GM19043 (cell line): ENCODE measurements at regions not wholly inside any gene's neighbourhood (a gene's known extent, or its start where the extent isn't known, plus 50 kb on each side); places are given as distances from the start of the nearest gene placed in this dataset.
"Not testable (repeated sequence)": the region's sequence is repeated elsewhere in the genome, so short reads cannot be mapped to it uniquely, and the experiment has no call there.

Experiments
- ATAC-seq: cut with Tn5 transposase; IDR thresholded peaks from one replicate; pipeline ENCODE4 v1.9.1; 2021; ENCODE audit warnings: low read depth; ENCODE audit not compliant: unreplicated experiment

DNA sequence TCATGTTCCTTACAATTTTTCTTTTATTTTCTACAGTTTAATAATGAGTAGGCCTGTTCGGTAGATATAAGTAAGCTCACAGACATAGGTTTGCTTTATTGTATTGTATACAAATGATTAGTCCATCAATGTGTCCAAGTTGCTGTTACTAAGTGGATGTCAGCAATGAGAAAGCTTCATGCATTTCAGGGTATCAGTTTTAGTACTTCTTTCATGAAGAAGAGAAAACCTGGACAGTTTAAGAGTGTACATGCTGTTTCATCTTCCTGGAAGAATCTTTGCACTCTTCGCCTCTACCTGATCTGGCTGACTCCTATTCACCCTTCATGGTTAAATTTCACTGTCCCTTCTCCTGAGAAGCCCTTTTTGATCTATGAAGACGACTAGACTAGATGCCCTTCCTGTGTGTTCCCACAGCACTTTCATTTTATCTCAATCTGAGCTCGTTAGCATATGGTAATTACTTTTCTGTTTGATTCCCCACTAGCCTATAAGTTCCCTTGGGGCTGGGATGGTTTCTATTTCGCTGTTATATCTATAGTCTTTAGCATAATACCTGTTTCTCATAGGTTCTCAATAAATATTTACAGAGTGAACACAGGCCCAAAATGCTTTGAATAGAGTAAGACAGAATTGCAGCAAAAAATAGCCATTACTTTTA is 70.7 kb downstream of the CETN3 start:
- ATAC-seq: peak; percentile 89

DNA sequence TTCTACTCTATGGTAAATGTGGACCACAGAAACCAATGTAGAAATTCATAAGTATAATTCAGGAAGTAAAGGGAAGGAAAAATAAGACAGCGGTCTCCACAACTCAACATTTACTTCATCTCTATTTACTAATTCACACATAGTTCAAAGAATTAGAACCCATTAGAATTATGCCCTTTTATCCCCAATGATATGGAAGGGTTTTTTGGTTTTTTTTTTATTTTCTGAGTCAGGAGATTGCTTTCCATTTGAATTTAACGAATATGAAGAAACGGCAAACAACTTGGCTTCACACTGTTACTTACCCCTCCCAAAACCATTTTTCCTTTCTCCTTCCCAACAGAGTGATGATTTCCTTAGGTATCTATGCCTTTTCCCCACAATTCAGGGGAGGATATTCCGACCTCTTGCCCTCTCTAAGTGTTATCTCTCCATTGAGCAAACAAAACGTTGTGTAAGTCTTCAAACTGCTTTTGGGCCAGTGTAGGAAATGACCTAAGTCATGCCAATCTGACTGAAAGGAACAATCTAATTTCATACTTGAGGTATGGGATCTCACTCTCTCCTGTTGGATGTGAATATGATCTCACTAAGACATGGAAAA is 72.0 kb downstream of the CETN3 start:
- ATAC-seq: no peak

DNA sequence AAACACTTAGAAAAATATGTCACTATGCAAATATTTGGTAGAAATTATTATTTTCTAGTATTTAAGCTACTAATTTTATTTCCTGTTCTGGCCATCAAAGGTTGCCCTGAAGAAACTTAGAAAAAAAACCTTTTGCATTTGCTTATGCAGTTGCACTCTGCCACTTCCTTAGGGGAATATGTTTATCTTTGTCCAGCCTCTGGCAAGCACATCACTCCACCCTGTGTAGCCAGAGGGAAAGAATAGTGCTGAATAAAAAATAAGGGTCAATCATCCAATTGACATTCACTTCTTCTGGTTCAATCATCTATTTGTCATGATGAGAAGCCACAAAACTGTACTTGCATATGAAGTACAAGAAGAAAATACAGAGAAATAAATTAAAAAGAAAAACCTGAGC is 72.8 kb downstream of the CETN3 start:
- ATAC-seq: no peak

DNA sequence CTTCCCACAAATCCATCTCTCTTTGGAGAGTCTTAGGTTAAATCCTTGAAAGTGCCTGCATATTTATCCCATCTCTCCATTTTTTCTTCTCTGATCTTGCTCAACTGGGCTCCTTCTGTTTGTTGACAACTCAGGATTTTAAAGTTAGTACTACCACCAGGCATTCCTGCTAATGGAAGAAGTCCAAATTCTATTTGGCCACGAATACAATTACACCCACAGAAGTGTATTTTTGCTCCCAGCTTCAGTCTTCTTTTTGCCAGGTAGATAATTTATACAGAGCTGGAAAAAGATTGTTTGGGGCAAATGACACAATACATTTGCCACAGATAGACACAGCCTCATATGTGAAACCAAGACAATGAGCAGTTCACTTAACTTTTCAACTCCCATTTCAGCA is 74.8 kb downstream of the CETN3 start:
- ATAC-seq: no peak

DNA sequence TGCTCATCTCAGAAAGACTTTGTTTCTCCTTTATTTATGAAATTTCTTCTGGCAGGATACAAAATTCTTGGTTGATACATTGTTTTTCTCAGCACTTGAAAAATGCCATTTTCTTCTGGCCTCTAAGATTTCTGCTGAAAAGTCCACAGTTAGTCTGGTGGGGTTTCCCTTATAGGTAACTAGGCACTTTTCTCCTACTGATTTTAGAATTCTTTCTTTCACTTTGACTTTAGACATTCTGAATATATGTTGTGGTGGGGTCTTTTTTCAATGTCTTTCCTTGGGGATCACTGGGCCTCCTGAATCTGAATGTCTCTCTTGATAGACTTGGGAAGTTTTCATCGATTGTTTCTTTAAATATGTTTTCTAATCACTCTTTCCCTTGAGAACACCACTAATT is 79.6 kb downstream of the CETN3 start:
- no peak for ATAC-seq

DNA sequence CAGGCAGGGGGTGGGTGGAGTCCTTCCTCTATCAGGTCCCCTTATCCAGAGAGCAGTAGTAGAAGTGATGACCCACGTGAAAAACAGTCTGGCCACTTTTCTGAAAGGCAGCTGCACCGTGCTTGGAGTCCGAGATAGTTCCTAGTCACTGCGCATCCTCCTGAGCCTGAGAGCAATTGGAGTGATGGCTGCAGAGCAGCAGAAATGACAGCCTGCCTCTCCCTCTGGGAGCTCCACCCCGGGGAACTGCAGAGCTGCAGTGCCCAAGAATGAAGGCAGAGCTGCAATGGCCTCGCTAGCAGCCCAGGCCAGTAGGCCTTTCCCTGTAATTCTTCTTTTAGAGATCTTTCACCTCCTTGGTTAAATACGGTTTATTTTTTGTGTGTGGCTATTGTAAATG is 82.6 kb downstream of the CETN3 start:
- ATAC-seq: no peak

DNA sequence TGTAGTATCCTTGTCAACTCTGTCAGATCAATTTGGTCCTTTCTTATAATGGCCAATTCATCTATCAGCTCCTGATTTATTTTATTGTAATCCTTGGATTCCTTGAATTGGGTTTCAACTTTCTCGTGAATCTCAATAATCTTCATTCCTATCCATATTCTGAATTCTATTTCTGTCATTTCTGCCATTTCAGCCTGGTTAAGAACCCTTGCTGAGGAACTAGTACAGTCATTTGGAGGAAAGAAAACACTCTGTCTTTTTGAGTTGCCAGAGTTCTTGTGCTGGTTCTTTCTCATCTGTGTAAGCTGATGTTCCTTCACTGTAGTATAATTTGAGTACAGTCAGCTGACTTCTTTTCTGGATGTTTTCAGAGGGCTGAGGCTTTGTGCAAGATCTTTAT is 84.5 kb downstream of the CETN3 start:
- ATAC-seq: no peak

DNA sequence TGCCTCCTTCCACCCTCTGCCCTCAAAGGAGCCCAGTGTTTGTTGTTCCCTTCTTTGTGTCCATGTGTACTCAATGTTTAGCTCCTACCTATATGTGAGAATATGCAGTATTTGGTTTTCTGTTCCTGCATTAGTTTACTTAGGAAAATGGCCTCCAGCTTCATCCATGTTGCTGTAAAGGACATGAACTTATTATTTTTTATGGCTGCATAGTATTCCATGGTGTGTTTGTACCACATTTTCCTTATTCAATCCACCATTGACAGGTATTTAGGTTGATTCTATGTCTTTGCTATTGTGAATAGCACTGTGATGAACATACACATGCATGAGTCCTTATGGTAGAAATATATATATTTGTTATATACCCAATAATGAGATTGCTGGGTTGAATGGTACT is 89.2 kb downstream of the CETN3 start:
- not testable (repeated sequence) for ATAC-seq

DNA sequence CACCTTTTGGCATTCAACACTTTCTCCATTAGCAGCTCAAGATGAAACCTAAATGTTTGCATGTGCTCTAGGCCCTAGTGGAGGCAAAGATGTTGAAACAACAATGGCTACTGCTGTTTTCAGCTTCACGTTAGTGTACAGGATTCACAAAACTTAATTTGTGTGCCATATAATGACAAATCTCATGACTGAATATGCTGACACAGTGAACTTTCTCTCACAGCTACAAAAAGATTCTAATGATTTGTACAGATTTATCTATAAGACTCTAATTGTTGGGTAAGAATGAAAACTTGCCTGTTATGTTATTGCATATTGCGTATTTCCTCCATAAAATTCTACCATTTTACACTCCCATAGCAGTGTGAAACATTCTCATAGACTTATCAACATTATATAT is 97.5 kb downstream of the CETN3 start:
- ATAC-seq: no peak

DNA sequence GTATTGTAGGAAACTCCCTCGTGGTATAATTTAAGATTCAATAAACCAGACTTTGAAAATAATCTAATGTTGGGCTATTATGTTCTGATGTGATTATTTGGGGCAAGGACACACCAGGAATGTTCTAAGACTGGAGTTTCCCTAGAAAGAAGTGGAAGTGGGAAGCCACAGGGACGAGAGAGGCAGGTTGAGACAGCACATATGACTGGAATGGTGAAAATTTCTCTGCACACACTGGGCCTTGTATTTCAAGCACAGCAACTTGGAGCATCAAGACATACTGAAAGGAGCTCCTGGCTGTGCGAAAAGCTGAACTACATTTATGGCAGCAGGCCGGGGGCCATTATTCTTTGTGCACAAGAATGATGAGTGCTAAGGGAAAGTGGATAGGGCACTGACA is 98.2 kb downstream of the CETN3 start:
- ATAC-seq: no peak

DNA sequence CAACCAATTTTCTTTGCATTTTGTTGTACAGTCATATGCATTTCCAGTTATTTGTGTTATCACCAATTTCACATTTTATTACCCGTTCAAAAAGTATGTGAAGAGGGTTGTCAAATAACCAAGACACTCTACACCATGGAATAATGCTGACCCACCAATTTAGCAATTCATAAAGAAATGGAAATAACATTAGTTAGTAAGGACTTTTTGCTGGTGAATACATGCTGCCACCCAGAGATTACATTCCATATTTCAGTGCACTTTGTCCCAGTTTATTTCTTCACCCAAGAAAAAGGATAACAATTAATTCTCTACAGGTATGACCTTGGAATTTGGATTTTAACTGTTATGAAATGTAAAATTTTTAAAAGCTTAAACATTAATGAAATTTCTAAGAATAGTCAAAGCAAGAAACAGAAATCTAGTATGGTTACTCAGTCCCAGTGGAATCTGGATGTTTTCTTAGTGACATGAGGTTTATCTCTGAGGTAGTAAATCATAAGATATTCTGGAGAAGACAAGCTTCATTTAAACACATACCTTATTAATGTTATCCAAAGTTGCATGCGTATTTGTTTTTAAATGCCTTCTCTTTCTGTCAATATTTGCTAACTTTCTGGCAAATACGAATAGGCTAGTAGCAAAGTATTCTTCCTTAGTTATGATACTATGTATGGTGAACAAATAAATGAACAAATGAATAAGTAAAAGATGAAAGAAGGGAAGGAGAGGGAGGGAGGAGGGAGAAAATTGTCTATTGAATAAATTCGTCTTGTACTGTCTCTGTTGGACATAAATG is 100.6 kb downstream of the CETN3 start:
- ATAC-seq: no peak

DNA sequence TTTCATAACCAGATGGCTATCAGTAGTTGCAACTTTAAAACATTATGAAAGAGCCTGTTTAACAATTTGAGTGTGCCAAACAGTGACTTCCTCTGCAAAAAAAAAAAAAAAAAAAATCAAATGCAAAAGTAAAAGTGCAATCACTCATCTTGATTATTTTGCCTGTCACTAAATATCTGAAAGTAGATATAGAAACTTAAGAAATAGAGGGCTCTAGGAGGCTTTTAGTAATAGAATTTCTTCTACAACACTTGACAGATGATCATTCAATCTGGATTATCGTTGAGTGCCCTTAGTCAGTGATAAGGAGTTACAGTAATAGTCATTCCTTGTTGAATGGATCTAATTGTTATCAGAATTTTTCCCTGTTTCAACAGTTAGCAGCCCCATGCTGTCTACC is 101.8 kb downstream of the CETN3 start:
- no peak for ATAC-seq

DNA sequence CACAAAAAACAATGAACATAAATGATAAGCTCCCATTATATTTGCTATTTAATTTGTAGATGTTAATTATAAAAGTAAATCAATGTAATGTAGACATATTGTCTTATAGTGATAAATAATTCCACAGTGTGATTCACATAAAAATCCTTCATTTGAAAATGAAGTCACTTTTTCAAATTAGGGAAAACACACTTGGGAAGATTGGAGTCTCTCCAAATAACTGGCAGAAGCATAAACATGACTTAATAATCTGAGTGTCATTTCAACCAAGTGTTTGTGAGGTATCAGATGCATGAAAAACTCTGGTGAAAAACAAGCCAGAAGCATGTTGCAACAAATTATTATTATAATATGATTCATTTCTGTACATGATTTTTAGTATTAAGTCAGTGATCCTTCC is 102.2 kb downstream of the CETN3 start:
- no peak for ATAC-seq

DNA sequence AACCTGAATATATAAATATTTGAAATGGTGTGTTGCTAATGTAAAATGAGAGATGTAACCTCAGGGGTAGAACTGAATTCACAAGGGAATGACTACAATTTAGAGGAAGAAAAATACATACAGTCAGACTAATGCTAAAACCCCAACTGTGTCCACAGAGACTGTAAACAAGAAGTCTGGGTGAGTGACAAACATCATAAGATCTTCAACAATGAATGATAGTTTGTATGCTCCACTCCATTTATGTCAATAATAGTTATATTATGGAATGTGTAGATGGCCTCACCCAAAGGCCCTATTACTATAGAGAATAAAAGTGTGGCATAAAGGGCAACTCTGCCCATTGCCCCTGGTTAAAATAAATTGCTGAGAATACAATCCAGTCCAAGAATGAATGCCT is 102.9 kb downstream of the CETN3 start:
- no peak for ATAC-seq

DNA sequence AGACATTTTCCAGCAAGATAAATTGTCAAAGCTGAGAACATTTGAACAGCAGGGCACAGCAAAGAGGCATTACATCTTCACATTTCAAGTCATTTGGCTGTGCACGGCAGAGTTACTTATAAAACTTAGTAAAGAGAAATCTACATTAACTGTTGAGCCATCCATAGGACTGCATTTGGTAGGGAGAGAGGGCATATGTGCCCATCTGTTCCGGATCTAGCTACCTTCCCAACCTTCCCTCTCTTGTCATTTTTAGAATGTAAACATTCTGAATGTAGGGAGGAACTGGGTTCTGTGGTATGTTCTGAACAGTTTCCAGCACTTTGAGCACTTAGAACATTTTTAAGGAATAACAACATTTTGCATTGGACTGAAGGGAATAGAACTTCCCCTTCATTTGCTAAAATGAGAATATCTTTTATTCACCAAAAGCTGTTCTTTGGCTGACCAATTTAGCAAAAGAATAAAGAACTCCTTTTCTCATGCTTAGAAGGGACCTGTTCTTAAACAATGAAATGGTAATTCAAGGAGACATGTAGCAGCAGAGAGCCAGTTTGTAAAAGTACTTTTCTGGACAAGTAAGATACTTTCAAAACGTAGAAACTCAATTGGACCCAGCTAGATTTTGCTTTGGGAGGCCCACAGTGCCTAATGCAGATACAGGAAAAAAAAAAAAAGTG is 104.4 kb downstream of the CETN3 start:
- no peak for ATAC-seq

DNA sequence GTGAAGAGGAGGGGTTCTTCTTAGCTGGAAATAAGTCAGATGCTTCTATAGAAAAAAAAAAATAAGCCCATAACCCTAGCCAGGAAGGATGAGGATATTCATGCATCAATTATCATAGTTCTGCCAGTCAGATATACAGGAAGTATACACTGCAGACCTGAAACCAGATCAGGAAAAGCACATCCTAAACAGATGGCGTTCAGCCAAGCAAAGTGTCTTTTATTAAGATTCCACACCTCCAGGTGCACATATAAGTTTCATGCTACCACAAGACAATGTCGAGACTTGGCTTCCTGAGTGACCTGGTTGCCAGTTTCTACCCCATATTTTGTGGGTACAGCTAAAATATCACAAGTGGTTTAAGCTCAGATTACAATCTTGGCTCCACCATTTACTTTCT is 108.3 kb downstream of the CETN3 start:
- ATAC-seq: peak; percentile 51

DNA sequence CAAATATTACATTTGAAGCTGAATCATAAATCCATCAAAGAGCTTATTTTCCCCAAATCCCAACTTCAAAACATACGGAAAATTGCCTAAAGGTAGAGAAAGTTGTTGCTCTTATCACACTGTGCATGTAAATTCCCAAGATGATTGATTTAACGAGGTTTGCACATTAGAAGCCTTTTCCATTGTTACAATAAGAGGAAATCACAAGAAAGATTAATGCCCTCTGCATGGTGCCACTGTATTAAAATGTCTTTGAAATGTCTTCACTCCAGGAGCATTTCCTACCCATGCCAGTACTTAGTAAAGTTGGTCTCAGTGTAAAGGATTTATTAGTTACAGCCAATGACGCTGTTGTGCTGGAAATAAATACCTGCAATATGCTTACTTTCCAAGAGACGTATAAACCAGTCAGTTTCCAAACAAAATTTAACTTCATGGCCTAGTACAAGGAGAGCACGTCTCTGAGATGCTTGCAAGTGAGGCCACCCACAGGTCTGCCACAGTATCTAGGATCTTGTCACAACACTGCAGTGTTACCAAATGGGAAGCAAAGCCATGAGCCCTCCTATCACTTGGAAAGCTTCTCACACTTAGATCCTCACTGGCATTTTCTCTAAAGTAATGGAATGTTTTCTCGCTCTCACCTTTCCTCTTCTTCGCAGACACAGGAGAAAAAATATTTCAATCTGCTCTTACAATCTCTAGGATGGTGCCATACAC is 112.4 kb downstream of the CETN3 start:
- ATAC-seq: no peak

DNA sequence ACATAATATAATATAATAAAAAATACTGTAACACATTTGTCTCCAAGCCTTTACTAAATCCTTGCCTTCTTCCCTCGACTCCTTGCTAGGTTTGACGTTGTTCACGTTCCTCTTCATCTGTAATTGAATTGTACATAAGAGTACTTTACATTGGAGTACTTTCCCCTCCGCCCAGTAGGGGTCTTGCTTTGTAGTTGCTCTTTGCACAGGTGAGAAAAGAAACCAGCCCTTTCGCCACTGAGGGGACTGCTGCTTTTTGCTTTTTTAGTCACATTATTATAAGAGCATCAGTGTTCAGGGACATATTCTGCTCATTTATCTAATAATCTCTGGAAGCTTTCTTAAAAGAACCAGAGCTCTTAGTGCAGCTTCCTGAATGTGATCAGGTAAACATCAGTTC is 115.0 kb downstream of the CETN3 start:
- no peak for ATAC-seq

DNA sequence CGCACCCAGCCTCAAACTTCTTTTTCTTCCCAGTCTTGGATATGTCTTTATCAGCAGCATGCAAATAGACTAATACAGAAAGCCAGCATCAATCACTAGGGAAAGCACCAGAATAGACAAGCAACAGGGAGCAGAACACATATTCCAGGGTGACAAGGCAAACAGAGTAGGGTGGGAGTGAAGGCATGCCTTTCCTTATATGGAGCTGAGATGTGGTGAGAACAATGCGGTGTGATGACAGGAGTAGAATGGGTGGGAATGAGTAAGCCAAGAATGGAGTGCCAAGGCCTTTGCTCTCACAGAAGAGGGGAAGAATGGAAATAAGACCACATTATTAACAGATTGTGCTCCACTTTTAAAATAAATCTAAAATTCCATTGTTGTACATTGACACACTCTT is 115.6 kb downstream of the CETN3 start:
- ATAC-seq: no peak

DNA sequence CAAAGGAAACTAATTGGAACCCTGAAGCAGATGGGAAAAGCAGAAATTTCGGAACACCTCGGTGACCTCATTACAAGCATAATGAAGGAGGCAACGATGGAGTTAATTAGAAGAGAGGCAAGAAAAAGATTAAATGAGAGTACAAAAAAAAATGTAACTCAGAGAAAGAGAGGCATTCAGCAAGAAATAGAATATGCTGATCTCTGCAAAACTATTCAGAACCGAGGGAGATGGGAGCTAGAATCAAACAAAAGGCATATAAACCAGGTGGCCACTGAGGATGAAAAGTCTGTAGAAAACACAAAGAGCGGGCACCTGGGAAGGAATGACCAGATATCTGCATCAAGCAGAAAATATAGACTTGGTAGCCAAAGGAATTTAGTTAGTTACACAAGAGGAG is 118.9 kb downstream of the CETN3 start:
- ATAC-seq: no peak

DNA sequence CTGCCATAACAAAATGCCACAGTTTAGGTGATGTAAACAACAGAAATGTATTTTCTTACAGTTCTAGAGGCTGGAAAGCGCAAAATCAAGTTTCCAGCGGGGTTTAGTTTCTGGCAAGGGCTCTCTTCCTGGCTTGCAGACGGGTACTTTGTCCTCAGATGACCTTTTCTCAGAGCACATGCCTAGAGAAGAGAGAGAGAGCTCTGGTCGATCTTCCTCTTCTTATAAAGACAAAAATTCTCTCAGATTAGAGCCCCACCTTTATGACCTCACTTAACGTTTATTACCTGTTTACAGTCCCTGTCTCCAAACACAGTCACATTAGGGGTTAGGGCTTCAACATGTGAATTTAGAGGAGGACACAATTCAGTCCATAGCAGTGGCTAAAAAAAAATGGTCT is 119.7 kb downstream of the CETN3 start:
- no peak for ATAC-seq
